ENCODE measurements at regions not wholly inside any gene's neighbourhood (a gene's known extent, or its start where the extent isn't known, plus 50 kb on each side); places are given as distances from the start of the nearest gene placed in this dataset.
A peak's percentile ranks its signal among the peaks of the same experiment; 100 is the strongest.

DNA sequence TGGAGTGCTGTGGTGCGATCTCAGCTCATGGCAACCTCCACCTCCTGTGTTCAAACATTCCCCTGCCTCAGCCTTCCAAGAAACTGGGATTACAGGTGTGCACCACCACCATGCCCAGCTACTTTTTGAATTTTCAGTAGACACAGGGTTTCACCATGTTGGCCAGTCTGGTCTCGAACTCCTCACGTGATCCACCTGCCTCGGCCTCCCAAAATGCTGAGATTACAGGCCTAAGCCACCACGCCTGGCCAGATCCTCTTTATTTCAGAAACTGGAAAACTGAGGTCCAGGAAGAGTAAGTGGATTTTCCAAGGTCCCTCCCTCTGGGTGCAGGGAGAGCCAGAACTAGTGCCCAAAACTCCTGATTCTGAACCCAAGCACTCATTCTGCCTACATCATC lies 413.1 kb upstream of the AUTS2 start:
- ChIA-PET POLR2A (no interaction called here), CTCF (no interaction called here)
- TF ChIP-seq, protein P1, sequence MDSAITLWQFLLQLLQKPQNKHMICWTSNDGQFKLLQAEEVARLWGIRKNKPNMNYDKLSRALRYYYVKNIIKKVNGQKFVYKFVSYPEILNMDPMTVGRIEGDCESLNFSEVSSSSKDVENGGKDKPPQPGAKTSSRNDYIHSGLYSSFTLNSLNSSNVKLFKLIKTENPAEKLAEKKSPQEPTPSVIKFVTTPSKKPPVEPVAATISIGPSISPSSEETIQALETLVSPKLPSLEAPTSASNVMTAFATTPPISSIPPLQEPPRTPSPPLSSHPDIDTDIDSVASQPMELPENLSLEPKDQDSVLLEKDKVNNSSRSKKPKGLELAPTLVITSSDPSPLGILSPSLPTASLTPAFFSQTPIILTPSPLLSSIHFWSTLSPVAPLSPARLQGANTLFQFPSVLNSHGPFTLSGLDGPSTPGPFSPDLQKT (IDR thresholded peaks at IDR 0.05; ENCODE audit: borderline replicate concordance, low read depth, low read length): no peak
- TF ChIP-seq GLI2 (tag by site-specific recombination; IDR thresholded peaks at IDR 0.05; ENCODE audit: borderline replicate concordance, low read depth): no peak
- TF ChIP-seq, protein P2, sequence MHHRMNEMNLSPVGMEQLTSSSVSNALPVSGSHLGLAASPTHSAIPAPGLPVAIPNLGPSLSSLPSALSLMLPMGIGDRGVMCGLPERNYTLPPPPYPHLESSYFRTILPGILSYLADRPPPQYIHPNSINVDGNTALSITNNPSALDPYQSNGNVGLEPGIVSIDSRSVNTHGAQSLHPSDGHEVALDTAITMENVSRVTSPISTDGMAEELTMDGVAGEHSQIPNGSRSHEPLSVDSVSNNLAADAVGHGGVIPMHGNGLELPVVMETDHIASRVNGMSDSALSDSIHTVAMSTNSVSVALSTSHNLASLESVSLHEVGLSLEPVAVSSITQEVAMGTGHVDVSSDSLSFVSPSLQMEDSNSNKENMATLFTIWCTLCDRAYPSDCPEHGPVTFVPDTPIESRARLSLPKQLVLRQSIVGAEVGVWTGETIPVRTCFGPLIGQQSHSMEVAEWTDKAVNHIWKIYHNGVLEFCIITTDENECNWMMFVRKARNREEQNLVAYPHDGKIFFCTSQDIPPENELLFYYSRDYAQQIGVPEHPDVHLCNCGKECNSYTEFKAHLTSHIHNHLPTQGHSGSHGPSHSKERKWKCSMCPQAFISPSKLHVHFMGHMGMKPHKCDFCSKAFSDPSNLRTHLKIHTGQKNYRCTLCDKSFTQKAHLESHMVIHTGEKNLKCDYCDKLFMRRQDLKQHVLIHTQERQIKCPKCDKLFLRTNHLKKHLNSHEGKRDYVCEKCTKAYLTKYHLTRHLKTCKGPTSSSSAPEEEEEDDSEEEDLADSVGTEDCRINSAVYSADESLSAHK (tag by site-specific recombination; IDR thresholded peaks at IDR 0.05): no peak
- TF ChIP-seq, protein P3, sequence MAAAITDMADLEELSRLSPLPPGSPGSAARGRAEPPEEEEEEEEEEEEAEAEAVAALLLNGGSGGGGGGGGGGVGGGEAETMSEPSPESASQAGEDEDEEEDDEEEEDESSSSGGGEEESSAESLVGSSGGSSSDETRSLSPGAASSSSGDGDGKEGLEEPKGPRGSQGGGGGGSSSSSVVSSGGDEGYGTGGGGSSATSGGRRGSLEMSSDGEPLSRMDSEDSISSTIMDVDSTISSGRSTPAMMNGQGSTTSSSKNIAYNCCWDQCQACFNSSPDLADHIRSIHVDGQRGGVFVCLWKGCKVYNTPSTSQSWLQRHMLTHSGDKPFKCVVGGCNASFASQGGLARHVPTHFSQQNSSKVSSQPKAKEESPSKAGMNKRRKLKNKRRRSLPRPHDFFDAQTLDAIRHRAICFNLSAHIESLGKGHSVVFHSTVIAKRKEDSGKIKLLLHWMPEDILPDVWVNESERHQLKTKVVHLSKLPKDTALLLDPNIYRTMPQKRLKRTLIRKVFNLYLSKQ (tag by site-specific recombination; IDR thresholded peaks at IDR 0.05; ENCODE audit: borderline replicate concordance): no peak
- TF ChIP-seq ZNF133 (tag by site-specific recombination; IDR thresholded peaks at IDR 0.05): no peak
- no peak for TF ChIP-seq ZNF138 (tag by site-specific recombination; IDR thresholded peaks at IDR 0.05; ENCODE audit: borderline replicate concordance)
- TF ChIP-seq ZNF223 (tag by site-specific recombination; IDR thresholded peaks at IDR 0.05): no peak
- Histone ChIP-seq H3K9me3 (ENCODE audit: control insufficient read depth, insufficient read depth, low read depth, low read length) (no peaks in the 10 kb centered on the region), H3K4me1 (ENCODE audit: control insufficient read depth, insufficient read depth, low read length) (no peaks in the 10 kb centered on the region), H3K36me3 (ENCODE audit: control insufficient read depth in 2 of 2, insufficient read depth in 1 of 2, low read length in 2 of 2) (no peaks in the 10 kb centered on the region), H3K4me3 (ENCODE audit: low read depth, low read length) (no peak overlapping the region), H3K27ac (ENCODE audit: extremely low read depth, low read depth, low read length) (no peak overlapping the region)

DNA sequence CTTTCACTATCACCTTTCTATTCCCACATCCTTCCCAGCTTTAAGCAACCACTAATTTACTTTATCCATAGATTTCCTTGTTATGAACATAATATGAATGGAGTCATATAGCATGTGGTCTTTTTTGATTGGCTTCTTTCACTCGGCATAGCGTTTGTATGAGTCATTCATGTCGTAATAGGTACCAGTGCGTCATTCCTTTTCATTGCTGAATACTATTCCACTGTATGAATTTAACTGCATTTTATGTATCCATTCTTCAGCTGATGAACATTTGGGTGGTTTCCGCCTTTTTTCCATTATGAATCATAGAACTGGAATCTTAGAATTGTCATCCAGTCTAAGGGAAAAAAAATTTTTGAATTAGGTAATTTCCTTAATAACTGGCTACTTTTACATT lies 411.3 kb upstream of the AUTS2 start:
- Histone ChIP-seq H3K9me3 (ENCODE audit: control insufficient read depth, insufficient read depth, low read depth, low read length) (no peaks in the 10 kb centered on the region), H3K27ac (ENCODE audit: extremely low read depth, low read depth, low read length) (no peak overlapping the region), H3K4me1 (ENCODE audit: control insufficient read depth, insufficient read depth, low read length) (no peaks in the 10 kb centered on the region), H3K4me3 (ENCODE audit: low read depth, low read length) (no peak overlapping the region), H3K36me3 (ENCODE audit: control insufficient read depth in 2 of 2, insufficient read depth in 1 of 2, low read length in 2 of 2) (no peaks in the 10 kb centered on the region)
- TF ChIP-seq HOXC10 (CRISPR knock-in tag; IDR thresholded peaks at IDR 0.05): no peak
- TF ChIP-seq ZNF585B (tag by site-specific recombination; IDR thresholded peaks at IDR 0.05): no peak
- peak; percentile 68; the same call in 1 of the 2 replicates for TF ChIP-seq ZNF146 (tag by site-specific recombination; IDR thresholded peaks at IDR 0.05)
- CTCF ChIA-PET: no interaction called here
- POLR2A ChIA-PET: no interaction called here

DNA sequence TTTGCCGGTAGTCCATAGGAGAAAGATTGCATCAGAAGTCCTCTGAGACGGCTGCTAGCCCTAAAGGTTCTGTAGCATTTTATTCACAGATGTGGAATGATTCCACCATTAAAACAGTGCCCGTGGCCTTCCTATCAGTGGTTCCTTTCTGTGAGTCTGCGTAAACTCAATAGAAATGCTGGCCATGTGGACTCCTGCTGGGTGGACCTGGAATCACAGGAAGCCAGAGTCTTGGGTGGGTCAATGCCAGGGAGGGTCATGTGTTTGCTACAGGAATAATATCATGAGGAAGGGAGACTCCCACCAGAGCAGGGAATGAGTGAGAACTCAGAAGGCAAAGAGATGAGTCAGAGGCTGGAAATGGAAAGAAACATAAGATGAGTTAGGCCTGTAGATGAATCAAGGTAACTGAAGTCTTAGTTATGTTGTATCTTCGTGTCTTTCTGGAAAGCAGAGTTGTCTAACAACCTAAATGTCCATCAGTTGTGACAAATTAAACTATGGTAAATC lies 410.4 kb upstream of the AUTS2 start:
- Histone ChIP-seq H3K4me1 (ENCODE audit: control insufficient read depth, insufficient read depth, low read length) (no peaks in the 10 kb centered on the region), H3K36me3 (ENCODE audit: control insufficient read depth in 2 of 2, insufficient read depth in 1 of 2, low read length in 2 of 2) (no peaks in the 10 kb centered on the region)
- TF ChIP-seq ZNF302 (tag by site-specific recombination; IDR thresholded peaks at IDR 0.05; ENCODE audit: low read depth) (no peak), HOXD13 (CRISPR knock-in tag; IDR thresholded peaks at IDR 0.05; ENCODE audit: borderline replicate concordance) (no peak), ZNF394 (tag by site-specific recombination; IDR thresholded peaks at IDR 0.05; ENCODE audit: borderline replicate concordance) (no peak), ZNF426 (tag by site-specific recombination; IDR thresholded peaks at IDR 0.05) (no peak), ZNF146 (tag by site-specific recombination; IDR thresholded peaks at IDR 0.05) (no peak), ZBTB8A (tag by site-specific recombination; IDR thresholded peaks at IDR 0.05) (no peak), ZNF10 (tag by site-specific recombination; IDR thresholded peaks at IDR 0.05) (no peak), ZNF707 (tag by site-specific recombination; IDR thresholded peaks at IDR 0.05) (no peak), ZNF830 (tag by site-specific recombination; IDR thresholded peaks at IDR 0.05; ENCODE audit: low read depth) (no peak)
- TF ChIP-seq, protein P1 (IDR thresholded peaks at IDR 0.05; ENCODE audit: borderline replicate concordance, low read depth, low read length): no peak
- TF ChIP-seq, protein P4, sequence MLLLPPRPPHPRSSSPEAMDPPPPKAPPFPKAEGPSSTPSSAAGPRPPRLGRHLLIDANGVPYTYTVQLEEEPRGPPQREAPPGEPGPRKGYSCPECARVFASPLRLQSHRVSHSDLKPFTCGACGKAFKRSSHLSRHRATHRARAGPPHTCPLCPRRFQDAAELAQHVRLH (tag by site-specific recombination; IDR thresholded peaks at IDR 0.05): no peak
- TF ChIP-seq, protein P5, sequence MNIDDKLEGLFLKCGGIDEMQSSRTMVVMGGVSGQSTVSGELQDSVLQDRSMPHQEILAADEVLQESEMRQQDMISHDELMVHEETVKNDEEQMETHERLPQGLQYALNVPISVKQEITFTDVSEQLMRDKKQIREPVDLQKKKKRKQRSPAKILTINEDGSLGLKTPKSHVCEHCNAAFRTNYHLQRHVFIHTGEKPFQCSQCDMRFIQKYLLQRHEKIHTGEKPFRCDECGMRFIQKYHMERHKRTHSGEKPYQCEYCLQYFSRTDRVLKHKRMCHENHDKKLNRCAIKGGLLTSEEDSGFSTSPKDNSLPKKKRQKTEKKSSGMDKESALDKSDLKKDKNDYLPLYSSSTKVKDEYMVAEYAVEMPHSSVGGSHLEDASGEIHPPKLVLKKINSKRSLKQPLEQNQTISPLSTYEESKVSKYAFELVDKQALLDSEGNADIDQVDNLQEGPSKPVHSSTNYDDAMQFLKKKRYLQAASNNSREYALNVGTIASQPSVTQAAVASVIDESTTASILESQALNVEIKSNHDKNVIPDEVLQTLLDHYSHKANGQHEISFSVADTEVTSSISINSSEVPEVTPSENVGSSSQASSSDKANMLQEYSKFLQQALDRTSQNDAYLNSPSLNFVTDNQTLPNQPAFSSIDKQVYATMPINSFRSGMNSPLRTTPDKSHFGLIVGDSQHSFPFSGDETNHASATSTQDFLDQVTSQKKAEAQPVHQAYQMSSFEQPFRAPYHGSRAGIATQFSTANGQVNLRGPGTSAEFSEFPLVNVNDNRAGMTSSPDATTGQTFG (tag by site-specific recombination; IDR thresholded peaks at IDR 0.05; ENCODE audit: borderline replicate concordance): no peak

More for the DNA sequence above, 410.4 kb upstream of the AUTS2 start:
- POLR2A ChIA-PET: no interaction called here
- Histone ChIP-seq H3K4me3 (ENCODE audit: low read depth, low read length) (no peak overlapping the region), H3K27ac (ENCODE audit: extremely low read depth, low read depth, low read length) (no peak overlapping the region), H3K9me3 (ENCODE audit: control insufficient read depth, insufficient read depth, low read depth, low read length) (no peaks in the 10 kb centered on the region)
- CTCF ChIA-PET: no interaction called here

Measured in HEK293 (cell line).